ENCODE measurements at regions not wholly inside any gene's neighbourhood (a gene's known extent, or its start where the extent isn't known, plus 50 kb on each side); places are given as distances from the start of the nearest gene placed in this dataset.
"Not testable (repeated sequence)": the region's sequence is repeated elsewhere in the genome, so short reads cannot be mapped to it uniquely, and the experiment has no call there.

DNA sequence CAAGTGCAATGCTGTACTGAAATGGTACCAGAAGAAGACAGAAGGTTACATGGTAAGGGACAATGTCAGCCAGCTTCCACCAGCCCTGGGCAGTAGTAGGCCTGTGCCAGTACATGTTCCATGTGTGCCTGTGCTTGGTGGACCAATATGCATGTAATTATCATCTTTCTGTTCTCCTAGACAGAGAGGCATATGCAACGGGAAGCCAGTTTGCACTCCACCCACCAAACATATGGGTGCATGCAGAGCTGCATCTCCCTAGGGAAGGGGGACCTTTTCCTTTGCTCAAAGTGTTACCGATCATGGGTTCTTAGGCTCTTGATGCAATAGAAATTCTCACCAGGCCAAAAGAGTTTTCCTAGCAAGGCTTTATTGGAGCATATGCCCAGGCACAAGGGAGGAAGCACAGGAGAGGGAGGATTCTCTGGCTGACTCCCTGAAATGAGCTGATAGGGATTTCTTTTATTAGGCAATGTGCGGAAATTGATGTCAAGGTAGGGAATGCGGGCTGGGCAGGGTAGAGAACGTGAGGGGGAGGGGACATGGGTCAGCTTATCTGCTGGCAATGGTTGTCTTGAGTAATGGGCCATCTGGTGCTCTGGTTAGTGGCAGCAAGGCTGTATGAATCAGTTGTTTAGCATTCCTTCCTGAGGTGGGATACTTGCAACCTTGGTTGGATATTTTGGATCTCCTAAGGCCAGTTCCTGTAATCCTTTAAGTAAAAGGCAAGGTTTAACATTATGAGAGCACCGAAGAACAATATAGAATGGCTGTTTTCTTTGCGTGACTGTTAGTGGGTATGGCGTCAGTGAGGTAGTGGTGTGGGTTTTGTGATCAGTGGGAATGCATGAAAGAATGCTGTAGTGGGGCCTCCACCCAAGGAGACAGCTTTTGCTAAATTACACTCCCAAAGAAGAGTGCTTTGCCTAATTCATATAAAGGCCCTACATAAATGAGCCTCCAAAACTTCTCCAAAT, 102.5 kb downstream of the CDRT15L2 start:
- not testable (repeated sequence) for H3K27ac ChIP-seq

DNA sequence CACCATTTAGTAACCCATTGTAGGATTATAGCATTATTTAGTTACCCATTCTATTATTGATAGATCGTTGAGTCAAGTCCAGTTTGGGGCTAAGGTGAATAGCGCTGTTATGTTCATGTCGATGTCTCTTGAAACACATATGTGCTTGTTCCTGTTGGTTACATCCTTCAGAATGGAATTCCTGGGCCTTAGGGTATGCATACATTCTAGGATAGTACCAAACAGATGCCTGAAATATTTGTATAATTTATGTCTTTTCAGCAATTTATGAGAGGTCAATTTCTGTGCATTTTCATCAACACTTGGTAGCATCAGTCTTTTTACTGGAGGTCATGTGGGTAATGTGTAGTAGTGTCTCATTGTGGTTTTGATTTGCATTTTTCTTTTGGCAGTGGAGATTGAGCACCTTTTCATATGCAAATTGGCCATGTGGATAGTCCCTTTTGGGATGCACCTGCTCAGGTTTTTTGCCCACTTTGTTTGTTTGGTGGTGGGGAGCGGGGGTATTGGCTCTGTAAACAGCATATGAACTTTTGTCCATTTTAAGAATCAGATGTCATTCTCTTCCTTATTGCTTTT, 104.2 kb downstream of the CDRT15L2 start:
- not testable (repeated sequence) for H3K27ac ChIP-seq

GRCh38 chr17:20684975-20685374, 105.5 kb downstream of the CDRT15L2 start:
- not testable (repeated sequence) for H3K27ac ChIP-seq

DNA sequence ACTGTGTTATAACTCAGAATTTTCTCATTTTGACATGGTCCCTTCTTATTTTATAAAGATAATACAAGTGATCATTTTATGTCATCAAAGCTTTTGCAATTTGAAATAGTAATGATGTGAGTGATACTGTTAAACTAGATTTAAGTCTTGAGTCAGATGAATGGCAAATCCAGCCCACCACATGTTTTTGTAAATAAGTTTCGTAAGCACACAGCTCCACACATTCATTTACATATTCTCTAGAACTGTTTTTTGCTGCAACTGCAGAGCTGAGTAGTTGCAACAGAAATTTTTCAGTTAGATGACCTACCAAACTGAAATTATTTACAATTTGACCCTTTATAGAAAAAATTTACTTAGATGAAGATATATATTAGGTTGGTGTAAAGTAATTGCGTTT, 108.1 kb downstream of the CDRT15L2 start:
- not testable (repeated sequence) for H3K27ac ChIP-seq

GRCh38 chr17:20689170-20689749, 109.7 kb downstream of the CDRT15L2 start:
- not testable (repeated sequence) for H3K27ac ChIP-seq

DNA sequence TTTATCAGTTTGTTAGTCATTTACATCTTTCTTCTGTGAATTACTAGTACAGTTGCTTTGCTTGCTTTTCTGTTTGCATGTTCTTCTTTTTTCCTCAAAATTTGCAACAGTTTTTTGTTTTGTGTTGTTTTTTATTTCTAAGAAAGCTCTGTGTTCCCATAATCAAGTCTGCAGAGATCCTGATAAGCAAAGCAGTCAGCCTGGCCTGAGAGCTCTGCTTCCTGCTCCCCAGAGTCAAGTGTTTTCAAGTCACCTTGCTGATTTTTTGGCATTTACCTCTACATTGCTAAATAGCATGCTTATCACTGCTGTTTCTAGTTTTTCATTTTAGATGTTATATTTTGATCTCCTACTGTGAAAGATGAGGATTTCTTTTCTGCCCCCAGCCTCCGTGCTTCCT, 113.2 kb downstream of the CDRT15L2 start:
- H3K27ac ChIP-seq: not testable (repeated sequence)

- not testable (repeated sequence) for H3K27ac ChIP-seq
These were observed 116.3 kb downstream of the CDRT15L2 start for GRCh38 chr17:20695871-20696270.

DNA sequence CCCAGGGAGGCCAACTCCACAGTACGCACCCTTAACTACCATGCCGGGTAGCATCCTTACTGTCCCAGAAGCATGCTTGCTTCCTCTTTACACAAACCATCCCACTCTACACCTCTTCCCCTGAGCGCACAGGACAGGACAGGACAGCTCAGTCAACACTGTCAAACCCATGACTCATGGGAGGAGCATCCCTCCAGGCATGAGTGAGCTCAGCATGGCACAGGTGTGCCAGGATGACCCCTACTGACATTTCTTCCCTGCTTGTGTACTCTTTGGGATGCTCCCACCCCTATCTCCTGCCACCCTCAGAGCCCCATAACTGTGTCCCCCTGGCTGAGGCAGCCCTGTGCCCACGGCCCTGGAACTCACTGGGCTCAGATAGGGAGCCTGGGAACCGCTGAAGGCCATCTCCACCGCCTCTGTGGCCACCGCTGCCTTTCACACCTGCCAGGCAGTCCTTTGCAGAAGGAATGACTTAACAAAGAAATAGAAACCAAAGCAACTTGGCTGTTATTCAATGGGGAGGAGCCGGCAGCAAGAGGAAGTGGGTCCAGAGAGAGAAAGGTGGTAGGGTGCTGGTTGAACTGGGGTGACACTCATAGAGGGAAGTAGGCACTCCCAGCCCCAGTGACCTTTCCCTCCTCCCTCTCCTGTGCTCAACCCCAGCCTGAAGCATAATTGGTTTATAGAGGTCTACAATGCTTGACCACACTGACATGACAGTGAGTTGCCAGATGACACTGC, 119.1 kb downstream of the CDRT15L2 start:
- H3K27ac ChIP-seq: not testable (repeated sequence)

- not testable (repeated sequence) for H3K27ac ChIP-seq
These were observed 121.0 kb downstream of the CDRT15L2 start for GRCh38 chr17:20700528-20700927.

GRCh38 chr17:20701366-20701765, 121.8 kb downstream of the CDRT15L2 start:
- not testable (repeated sequence) for H3K27ac ChIP-seq

DNA sequence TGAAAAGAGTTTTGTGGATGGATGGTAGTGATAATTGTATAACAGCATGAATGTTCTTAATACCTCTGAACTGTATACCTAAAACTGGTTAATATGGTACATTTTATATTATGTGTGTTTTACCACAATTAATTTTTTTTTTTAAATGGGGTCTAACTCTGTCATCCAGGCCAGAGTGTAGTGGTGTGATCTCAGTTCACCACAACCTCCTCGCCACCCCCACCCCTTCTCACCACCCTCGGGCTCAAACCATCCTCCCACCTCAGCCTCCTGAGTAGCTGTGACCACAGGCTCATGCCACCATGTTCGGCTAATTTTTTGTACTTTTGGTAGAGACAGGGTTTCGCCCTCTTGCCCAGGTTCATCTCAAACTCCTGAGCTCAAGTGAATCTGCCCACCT, 123.2 kb downstream of the CDRT15L2 start:
- H3K27ac ChIP-seq: no peak overlapping the region
- TF ChIP-seq ZFX (IDR thresholded peaks at IDR 0.05): no peak
- TF ChIP-seq CTCF (conservative IDR thresholded peaks at IDR 0.05): no peak

- no peak for TF ChIP-seq CTCF (conservative IDR thresholded peaks at IDR 0.05)
- TF ChIP-seq ZFX (IDR thresholded peaks at IDR 0.05): no peak
- no peak overlapping the region for H3K27ac ChIP-seq
These were observed 124.3 kb downstream of the CDRT15L2 start for GRCh38 chr17:20703781-20704180.

DNA sequence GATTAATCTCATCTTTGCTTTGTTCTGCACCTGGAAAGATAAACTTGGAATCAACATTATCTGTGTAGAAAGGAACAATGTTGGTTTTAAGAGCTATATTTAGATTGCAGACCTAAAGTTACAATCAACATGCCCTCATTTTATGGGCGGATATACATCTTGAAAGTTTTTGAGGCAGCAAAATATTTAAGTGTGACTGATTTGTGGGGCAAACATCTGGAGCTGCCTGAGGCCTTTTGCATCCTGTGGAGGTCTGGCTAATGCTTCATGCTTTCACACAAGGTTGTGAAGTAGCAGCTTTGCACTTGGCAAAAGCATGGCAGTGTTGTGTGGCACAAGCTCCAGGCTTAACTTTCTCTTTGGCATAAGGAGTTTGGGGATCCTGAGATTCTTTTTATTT, 125.7 kb downstream of the CDRT15L2 start:
- H3K27ac ChIP-seq: not testable (repeated sequence)
